ENCODE measurements at regions not wholly inside any gene's neighbourhood (a gene's known extent, or its start where the extent isn't known, plus 50 kb on each side); places are given as distances from the start of the nearest gene placed in this dataset.
"Not testable (repeated sequence)": the region's sequence is repeated elsewhere in the genome, so short reads cannot be mapped to it uniquely, and the experiment has no call there.

GRCh38 chr5:94102849-94103248, 361.4 kb upstream of the POU5F2 start:
- no peak for DNase-seq

- DNase-seq: not testable (repeated sequence)
Observed at GRCh38 chr5:94097384-94097783, 356.0 kb upstream of the POU5F2 start.

GRCh38 chr5:94094793-94095441, 353.5 kb upstream of the POU5F2 start:
- no peak for DNase-seq

GRCh38 chr5:94093300-94093699, 351.9 kb upstream of the POU5F2 start:
- DNase-seq: no peak

GRCh38 chr5:94086635-94087034, 345.2 kb upstream of the POU5F2 start:
- not testable (repeated sequence) for DNase-seq

GRCh38 chr5:94086194-94086593, 344.8 kb upstream of the POU5F2 start:
- DNase-seq: no peak

GRCh38 chr5:94082405-94082804, 341.0 kb upstream of the POU5F2 start:
- no peak for DNase-seq

- no peak for DNase-seq
Observed at GRCh38 chr5:94081088-94081487, 339.7 kb upstream of the POU5F2 start.

GRCh38 chr5:94080390-94080789, 339.0 kb upstream of the POU5F2 start:
- no peak for DNase-seq

- peak; percentile 18 for DNase-seq
Observed at GRCh38 chr5:94072116-94072515, 330.7 kb upstream of the POU5F2 start.

- no peak for DNase-seq
Observed at GRCh38 chr5:94066437-94067207, 325.2 kb upstream of the POU5F2 start.

GRCh38 chr5:94064025-94064424, 322.6 kb upstream of the POU5F2 start:
- no peak for DNase-seq

GRCh38 chr5:94057655-94058054, 316.3 kb upstream of the POU5F2 start:
- DNase-seq: no peak

- DNase-seq: no peak
Observed at GRCh38 chr5:94057217-94057616, 315.8 kb upstream of the POU5F2 start.

GRCh38 chr5:94049307-94049922, 308.0 kb upstream of the POU5F2 start:
- DNase-seq: not testable (repeated sequence)

GRCh38 chr5:94045839-94046782, 304.7 kb upstream of the POU5F2 start:
- no peak for DNase-seq

- DNase-seq: no peak
Observed at GRCh38 chr5:94043311-94043710, 301.9 kb upstream of the POU5F2 start.

GRCh38 chr5:94040591-94041148, 299.3 kb upstream of the POU5F2 start:
- DNase-seq: no peak

- DNase-seq: no peak
Observed at GRCh38 chr5:94039101-94039500, 297.7 kb upstream of the POU5F2 start.

- DNase-seq: peak; percentile 31
Observed at GRCh38 chr5:94031631-94032030, 290.2 kb upstream of the POU5F2 start.

- no peak for DNase-seq
Observed at GRCh38 chr5:94028001-94028400, 286.6 kb upstream of the POU5F2 start.

- DNase-seq: no peak
Observed at GRCh38 chr5:94027145-94027544, 285.7 kb upstream of the POU5F2 start.

Data from fibroblast of upper back skin (primary cell).